COLO829 (cell line): ENCODE measurements at regions not wholly inside any gene's neighbourhood (a gene's known extent, or its start where the extent isn't known, plus 50 kb on each side); places are given as distances from the start of the nearest gene placed in this dataset.

Experiments
- DNase-seq: peaks from one replicate; pipeline ENCODE4 v3.0.0; 2012; ENCODE audit warnings: low spot score

DNA sequence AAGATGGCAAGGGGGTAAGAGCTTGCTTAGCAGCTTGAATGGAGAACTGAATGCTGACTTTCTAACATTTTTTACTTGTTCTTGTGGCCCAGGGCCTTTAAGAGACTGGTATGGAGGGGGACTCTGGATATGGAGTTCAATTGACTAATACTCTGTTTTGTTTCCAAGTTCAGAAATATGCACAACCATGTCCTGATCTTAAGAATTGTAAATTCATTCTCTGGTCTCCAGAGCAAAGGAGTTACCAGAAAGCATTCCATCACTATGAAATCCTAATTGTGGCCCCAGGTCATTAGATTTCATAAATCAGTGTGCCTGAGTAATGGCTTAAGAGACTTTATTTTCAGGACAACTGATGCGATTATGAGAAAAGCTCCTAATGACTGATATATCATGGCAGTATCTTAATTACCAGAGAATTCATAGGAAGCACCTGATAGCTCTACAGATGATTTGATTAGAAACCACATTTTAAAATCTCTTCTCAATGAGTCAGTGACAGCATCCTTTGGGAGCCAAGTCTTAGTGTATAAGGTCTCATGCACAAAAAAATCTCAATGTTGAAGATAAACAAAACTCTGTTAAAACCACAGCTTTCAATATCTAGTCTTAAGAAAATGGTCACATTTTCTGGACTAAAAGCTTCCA is 613.6 kb upstream of the KLF4 start:
- no peak for DNase-seq

DNA sequence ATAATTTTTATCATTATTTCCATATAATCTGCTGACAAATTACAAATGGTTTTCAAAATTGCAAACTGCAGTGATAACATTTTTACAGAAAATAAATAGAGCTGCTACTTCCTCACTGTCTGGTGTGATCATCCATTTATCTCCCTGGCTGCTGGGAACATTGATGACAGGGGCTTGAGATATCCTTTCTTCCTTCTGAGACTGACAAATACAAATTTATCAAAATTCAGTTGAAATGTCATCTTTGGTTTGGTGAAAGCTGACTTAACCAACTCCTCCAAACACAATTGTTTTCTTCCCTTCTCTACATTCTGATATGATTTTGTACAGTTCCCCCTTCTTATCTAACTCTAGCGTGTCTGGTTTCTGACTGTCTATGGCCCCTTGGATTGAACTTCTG is 611.8 kb upstream of the KLF4 start:
- DNase-seq = no peak

DNA sequence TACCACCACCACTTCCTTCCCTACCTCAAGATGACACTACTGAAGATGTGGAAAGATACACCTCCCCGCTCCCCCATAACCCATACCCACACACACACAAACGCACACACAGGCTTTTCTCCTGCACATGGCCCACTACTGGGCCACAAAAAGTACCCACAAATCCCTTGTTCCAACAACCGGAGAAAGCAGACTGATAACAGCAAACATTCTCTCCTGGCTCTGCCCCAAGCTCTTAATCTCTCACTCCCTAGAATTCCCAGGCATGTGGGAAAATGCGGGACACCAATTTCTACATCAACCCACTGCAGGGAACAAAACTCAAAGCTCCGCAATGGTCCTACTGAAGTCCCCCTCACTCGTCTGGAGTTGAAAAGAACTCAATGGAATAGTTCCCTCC is 611.0 kb upstream of the KLF4 start:
- no peak for DNase-seq

DNA sequence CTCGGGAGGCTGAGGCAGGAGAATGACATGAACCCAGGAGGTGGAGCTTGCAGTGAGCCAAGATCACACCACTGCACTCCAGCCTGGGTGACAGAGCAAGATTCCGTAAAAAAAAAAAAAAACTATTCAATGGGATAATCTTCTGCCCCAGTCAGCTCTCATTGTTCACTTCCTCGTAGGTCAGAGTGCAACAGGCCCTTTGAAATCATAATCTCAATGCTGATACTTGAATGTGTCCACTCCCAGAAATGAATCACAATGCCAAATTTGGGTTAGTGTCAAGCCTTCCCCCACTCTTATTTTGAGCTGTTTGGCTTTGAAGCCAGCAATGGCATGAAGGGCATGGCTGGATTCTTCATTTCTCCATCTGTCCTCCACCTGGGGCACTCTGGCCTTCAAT is 610.3 kb upstream of the KLF4 start:
- no peak for DNase-seq

DNA sequence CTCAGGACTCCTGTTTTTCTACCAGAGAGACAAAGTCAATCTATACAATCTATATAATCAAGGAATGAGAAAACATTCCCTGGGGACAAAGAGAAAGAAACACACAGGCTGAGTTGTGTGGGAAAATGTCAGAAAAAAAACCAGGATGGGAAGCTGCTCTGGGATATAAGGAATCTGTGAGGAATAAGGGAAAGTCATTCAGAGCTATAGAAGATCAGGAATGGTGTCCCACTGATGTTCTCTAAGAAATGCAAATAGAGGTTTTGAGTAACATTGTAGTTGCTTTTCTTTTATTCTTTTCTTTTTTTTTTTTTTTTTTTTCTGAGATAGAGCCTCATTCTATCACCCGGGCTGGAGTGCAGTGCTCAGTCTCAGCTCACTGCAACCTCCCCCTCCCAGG is 605.9 kb upstream of the KLF4 start:
- DNase-seq = no peak

DNA sequence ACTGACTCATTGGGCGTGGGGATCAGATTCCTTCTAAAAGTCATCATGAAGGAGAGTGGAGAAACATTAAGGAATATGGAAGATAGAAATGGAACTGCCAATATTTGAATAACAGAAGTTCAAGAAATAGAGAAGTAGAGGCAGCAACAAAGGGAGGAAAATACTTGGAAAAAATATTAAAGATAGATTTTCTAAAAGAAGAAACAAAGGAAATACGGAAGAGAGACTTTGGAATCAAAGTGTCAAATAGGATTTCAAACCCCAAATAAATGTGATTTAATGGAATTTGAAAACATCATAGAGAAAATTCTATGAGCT is 605.1 kb upstream of the KLF4 start:
- no peak for DNase-seq

DNA sequence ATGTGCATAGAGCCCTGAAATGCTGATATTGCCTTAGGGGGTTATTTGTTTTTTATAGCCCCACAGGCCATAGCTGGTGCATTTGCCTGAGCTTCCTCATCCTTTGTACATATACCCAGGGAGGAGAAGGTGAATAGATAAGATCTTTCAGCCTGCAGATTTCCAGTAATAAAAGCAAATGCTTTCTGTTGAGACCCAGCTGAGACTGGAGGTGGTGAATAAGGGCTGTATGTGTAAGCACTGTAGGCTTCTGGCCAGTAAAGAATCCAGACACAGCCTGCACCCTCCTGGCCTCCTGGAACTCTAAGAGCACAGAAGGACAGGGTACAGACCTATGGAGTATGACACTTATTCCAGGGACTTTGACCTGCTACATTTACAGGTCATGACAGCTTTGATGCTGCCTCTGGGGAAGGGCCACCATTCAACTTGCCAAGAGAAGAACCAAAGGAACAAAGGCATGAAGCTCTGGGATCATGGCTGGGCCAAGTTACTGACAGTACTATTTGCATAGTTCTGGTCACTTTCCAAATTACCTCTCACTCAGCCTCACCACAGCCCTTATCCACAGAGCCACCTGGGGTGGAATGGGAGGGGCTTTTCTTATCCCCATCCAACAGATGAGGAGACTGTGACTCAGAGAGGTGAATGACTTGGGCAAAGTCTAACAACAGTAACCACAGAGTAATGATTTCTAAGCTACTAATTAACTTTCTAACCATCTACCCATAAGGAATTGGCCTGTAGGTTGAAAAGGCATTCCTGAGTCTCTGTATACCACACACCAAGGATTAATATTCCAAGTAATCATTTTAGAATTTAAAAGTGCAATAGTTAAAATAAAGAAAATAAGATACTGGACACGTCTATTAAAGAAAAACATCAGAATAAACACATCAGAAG is 604.5 kb upstream of the KLF4 start:
- no peak for DNase-seq

DNA sequence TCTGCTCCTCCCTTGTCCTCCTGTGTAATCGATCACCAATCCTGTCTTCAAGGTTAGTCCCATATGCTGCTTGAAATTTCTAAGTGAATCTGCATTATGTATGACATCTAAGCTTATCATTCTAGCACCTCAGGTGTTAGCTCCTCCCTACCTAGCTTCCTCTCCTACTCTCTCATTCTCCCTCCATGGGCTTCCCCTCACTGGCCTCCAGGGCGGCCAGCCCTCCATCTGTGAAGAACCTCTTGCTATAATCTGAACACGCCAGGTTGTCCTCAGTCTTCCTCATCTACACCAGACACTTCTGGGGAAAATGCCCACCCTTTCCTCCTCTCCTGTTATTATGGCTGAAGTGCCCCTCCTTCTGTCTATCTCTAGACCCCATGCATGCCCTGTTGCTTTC is 599.3 kb upstream of the KLF4 start:
- DNase-seq = no peak

DNA sequence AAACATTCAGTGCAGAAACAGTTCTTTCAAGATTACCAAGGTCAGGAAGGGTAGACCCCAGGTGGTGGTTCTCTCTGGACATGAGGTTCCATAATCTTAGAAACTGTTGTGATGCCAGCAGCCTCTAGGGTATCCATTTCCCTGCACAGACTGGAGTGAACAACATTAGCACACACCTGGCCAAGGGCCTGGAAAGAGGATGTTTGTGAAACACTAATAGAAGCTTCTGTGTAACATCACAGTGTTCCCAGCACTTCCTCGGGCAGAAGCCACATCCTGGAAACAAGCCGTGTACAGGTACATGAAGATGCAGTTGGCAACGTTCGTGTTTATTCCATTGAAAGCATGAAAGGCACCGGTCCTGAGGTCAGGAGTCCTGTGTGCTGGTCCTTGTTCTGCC is 598.2 kb upstream of the KLF4 start:
- DNase-seq = no peak

DNA sequence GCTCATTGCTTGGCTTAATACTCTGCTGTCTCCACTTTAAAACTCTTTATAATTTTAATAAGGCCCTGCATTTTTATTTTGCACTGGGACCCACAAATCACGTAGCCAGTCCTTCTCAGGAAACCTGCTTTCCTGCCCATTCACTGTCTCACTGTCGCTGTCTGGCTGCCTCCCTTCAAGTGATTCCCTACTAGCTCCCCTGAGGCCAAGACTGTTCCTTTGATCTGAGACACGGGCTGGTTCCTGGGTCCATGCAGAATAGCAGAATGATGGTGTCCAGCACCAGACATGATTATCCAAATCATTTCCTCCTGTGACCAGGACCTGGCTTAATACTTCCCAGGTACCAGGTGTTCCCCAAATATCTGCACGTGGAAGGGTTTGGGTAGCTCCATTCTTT is 597.1 kb upstream of the KLF4 start:
- DNase-seq = no peak

DNA sequence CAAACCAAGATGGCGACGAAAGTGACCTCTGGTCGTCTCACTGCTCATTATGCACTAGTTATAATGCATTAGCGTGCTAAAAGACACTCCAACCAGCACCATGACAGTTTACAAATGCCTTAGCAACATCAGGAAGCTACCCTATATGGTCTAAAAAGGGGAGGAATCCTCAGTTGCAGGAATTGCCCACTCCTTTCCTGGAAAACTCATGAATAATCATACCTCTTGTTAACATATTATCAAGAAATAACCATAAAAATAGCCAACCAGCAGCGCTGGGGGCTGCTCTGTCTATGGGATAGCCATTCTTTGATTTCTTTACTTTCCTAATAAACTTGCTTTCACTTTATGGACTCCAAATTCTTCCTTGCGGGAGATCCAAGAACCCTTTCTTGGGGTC is 595.7 kb upstream of the KLF4 start:
- DNase-seq = no peak

DNA sequence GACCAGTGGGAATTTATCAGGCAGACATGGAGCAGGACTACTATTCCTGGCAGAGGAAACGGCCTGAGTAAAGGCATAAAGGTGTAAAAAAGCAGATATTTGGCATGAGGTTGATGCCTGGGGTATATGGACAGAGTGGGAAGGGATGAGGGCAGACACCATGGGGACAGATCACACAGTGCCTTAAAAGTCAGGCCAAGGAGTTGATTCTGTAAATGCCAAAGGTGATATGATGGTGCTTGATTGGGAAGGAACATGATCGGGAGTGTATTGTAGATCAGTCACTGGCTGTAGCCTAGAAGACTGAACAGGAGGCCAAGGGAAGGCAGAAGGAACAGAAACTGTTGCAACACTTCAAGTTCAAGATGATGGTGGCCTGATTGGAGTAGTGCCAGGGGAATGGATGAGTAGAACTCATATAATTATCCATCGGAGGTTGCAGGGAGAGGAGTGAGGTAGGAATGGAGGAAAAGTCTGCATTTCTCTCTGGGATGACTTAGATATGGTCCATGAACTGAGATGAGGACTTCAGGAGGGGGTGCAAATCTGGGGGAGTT is 594.3 kb upstream of the KLF4 start:
- DNase-seq = no peak

DNA sequence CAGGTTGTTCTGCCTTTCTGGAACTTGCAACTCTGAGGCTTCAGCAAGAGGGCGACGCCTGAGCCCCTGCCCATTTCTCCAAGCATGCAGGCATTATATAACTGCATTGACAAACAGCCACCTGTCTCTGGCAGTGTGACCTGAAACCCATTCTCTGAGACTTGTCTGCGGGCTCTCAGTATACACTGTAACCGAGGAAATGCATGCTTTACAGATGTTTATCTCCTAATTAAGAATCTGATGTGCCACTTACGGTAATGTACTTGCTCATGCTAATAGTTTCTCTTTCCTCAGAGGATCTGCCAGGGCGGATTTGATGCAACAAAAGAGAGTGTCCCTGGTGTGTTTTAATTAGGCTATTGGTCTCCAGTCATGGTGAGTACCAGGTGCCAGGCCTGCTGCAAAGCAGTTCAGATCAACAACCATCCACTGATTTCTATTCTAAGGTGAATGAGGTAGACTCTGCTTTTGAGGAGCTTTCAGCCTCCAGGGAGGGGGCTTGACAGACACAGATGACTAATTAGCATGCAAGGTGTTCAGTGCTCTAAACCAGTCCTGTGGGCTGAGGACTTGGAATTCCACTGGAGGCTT is 593.7 kb upstream of the KLF4 start:
- no peak for DNase-seq

DNA sequence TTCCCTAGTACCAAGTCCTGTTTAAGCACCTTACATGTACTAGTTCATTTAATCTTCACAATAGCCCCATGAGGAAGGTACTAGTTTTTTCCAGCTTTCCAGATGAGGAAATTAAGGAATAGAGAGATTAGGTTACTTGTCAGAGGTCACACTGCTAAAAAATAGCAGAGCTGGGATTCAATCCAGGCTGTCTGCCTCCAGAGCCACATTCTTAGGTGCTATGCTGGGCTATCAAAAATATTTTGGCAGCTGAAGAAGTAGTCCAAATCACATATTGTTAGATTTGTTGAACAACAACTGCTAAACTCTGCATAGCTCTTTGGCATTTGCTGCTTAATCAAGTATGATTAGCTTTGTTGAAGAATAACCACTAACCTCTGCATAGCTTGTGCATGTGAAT is 591.5 kb upstream of the KLF4 start:
- no peak for DNase-seq

DNA sequence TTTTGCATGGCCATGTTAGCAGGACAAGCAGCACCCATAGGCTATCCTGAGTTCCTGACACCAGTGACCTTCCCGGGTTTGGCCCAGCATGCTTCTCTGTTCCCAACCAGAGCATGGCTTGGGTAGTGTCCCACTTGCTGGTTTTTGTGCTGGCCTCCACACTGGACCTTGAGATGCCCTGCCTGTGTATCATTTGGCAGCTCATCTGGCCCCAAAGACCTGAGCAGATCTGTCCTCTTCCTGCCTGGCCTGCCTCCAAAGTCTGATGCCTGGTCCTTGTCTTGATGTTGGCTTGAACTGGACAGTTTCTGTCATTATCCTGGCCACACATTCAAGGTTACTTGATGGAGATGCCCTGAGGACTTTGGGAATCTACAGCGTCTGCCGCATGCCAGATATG is 590.7 kb upstream of the KLF4 start:
- DNase-seq = no peak

DNA sequence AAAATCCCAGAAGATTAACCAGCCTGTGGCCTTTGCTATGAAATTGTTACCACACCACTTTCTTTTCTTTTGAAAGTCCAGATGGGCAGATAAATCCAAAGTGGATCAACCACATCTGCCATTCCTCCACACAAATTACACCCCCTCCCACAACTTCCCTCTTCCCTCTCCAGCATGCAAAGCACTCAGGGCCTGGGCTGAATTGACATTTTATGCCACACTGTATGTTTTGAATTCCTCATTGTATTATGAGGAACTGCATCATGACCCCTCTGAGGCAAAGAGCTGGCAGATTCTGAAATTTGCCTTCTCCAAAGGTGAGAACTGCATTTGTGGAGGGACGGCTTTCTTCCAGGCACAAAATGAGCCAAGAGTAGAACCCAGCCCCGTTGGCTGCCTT is 589.2 kb upstream of the KLF4 start:
- no peak for DNase-seq

DNA sequence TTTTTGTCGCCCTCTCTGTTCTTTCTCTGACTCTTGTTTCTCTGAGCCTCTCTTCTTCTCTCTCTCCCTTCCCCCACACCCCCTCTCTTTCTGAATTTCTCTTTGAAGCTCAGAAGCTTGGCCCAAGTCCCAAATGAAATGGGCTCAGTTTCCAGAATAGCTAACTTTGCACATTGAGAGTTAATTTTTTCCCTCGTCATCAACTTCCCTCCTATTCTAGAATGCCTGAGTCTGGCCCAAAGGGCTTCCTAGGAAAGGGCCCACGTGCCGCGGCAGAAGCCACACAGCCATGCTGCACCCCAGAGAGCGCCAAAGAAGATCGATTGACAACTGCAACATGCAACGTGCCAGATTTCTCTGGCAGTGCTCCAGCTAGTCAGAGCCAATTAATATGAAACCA is 588.8 kb upstream of the KLF4 start:
- no peak for DNase-seq

DNA sequence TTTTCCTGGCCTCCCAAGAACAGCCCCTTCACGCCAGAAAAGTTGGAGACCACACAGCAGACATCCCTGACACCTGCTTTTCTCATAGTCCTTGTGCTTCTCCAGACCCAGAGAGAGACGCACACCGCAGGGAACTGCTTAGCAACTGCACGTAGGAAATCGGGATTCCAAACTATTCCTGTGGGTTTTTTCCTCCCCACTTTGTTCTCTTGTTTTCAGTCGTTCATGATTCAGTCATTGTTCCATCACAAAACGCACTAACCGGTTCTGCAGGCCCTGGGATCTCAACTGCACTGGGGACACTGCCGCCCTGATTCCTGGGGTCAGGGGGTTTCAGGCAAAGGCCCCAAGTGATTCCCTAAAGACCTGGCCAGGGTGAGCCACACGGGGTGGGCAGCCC is 588.0 kb upstream of the KLF4 start:
- DNase-seq = no peak

DNA sequence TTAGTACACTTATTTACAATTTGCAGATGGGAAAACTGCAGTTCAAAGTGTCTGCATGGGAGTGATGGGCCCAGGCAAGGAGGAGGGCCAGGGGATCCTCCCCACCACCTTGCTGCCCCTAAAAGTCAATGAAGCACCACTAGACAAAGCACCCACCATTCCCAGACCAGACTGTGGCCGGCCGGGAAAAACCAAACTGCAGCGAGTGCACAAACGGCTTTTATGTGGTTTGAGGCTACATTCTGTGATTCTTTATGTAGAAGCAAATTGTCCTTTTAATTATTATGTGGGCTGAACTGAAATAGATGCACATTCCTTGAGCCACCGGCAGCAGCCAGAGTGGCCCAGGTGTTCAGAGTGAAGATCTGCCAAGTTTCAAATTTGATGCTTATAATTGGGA is 585.3 kb upstream of the KLF4 start:
- DNase-seq = no peak

DNA sequence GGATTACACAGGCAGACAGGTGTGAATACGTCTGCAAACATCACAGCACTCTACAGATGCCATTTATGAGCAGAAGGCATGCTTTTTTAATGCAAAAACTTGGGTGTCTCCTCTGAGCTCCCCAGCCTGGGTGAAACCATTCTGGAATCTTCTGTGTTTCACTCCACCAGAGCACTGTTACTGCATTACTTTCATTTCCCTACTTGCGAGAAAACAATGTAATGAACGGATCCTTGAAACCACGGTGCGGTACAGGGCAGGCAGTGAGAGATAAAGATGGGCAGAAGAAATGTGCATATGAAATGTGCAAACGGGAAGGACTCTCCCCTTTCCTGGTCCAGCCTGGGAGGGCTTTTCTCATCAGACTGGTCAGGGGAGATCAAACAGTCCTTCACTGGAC is 584.3 kb upstream of the KLF4 start:
- DNase-seq = no peak

DNA sequence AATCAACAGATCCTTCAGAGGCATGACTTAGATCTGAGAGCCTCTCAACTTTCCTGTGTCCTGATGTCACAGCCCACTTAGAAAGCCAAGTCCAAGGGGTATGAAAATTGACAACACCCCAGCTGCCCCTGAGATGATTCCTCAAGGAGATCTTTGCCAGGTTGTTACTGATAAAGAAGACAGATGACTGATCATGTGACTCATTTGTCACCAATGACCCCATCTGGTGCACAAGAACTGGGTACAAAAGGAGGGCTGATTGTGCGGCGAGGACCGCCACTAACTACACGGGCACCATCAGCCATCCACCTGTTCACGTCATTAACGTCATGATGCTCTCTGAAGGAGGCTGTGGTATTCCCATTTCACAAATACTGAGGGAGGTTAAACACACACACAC is 583.2 kb upstream of the KLF4 start:
- no peak for DNase-seq

DNA sequence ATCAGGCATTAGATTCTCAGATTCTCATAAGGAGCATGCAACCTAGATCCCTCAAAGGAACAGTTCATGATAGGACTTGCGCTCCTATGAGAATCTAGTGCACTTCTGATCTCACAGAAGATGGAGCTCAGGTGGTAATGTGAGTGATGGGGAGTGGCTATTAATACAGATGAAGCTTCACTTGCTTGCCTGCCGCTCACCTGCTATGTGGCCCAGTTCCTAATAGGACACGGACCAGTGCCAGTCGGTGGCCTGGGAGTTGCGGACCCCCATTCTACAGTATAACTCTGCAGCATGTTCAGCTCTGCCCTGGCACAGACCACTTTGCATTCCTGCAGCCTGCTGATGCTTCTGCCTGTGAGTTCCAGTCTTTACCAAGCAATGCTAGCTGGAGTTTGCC is 581.3 kb upstream of the KLF4 start:
- DNase-seq = no peak

DNA sequence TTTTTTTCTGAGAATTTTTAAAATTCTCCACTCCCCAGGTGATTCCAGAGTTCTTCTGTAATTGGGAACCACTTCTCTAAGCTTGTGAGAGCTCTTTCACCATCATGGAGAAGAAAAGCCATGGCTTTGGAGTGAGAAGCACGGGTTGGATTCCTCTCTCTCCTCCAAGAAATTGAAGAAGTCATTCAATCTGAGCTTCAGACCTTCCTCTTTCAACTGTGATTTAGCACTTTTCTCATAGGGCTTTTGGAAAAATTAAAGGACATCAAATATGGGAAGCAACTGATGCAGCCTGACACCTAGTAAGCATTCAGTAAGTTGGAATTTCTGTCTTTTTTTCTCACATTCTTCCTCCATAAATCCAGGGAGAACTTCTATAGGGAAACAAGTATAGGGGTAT is 580.4 kb upstream of the KLF4 start:
- no peak for DNase-seq
